Left renal pelvis (tissue), 4 donors: ENCODE measurements at regions not wholly inside any gene's neighbourhood (a gene's known extent, or its start where the extent isn't known, plus 50 kb on each side); places are given as distances from the start of the nearest gene placed in this dataset.

Experiments
- DNase-seq, 4 donors: peaks; one replicate each; pipeline ENCODE4 v3.0.0-alpha.2; 2013; ENCODE audit warnings: low read depth in 4 of 4, low spot score in 3 of 4

DNA sequence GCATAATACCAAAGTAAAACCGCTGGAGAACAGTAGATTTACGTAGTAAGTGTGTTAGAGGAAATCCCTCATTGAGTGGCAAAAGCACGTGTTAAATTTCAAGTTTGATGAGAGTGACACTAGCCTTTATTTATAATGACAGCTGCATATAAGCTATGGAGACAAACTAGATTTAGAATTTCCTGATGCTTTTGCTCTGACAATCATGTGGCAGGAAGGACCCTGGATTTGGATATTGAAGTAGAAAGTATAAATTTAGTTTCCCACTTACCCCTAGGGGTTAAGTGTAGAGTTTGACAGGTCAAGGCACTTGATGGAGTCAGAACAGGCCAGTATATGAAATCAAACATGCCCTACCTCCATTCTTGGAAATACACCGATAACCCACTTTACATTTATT, 983.1 kb downstream of the FLRT2 start:
- no peak for DNase-seq

GRCh38 chr14:86510491-86510890, 980.5 kb downstream of the FLRT2 start:
- DNase-seq: no peak

- DNase-seq: no peak
Observed at GRCh38 chr14:86505808-86506207, 975.9 kb downstream of the FLRT2 start.

- DNase-seq: no peak
Observed at GRCh38 chr14:86501611-86502010, 971.7 kb downstream of the FLRT2 start.

GRCh38 chr14:86491743-86492142, 961.8 kb downstream of the FLRT2 start:
- DNase-seq: no peak

DNA sequence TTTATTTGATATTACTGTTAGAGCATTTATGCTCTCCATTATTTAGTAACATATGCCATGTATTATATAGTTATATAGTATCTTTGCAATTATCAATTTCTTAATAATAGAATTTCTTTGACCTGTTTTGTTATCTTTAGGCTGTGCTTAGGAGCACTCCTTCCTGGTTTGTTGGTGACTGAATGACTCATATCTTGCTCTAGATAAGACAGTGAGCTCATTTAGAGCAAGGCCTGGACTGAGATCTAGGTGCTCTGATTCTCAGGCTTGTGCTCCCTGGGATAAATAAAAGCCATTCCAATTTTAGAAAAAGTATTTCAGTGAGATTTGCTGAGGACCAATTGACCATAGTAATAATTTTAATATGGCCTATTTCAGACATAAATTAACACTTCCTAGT, 951.2 kb downstream of the FLRT2 start:
- no peak for DNase-seq

GRCh38 chr14:86464341-86464740, 934.4 kb downstream of the FLRT2 start:
- no peak for DNase-seq

DNA sequence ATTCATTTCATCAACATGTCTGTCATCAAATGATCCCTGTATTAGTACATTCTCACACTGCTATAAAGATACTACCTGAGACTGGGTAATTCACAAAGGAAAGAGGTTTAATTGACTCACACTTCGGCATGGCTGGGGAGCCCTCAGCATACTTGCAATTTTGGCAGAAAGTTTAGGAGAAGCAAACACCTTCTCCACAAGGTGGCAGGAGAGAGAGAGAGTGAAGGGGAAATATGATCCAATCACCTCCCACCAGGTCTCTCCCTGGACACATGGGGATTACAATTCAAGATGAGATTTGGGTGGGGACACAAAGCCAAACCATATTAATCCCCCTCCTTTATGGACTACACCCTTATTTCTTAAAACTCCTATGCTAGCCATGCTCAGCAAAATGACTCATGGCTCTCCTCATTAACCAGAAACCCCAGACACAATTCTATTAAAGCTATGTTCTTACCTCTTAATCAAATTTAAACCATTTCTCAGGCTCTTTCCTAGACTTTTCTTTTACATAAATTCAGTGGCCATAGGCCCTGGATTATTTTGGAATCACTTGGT, 932.3 kb downstream of the FLRT2 start:
- DNase-seq: no peak

DNA sequence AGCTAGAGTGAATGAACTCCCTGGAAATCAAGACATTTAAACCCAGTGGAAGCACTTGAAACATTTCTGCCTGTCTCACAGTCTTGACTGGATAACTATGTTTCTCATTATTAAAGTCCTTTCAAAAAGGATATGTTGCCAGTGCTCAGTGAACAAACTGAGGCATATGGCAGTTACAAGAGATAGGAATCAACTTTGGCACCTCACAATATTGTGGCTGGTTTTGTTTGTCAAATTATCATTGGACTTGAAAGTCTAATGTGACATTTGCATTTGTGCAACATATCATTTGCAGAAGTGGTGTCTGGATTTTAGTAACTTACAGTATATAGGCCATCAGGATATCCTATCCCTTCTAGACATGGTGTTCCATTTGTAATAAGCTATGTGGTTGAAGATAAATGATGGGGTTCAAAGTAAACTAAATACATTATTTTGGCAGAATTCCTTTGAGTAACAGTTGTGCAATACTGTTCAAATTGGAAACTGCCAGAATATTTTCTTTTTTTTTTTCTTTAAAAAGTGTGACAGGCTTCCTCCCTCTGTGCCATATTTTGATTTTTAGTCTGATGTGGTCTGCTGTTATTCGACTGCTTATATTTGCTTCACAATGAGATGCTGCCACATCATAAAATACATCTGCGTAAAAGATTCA, 927.7 kb downstream of the FLRT2 start:
- DNase-seq: no peak

GRCh38 chr14:86450085-86450484, 920.1 kb downstream of the FLRT2 start:
- no peak for DNase-seq

DNA sequence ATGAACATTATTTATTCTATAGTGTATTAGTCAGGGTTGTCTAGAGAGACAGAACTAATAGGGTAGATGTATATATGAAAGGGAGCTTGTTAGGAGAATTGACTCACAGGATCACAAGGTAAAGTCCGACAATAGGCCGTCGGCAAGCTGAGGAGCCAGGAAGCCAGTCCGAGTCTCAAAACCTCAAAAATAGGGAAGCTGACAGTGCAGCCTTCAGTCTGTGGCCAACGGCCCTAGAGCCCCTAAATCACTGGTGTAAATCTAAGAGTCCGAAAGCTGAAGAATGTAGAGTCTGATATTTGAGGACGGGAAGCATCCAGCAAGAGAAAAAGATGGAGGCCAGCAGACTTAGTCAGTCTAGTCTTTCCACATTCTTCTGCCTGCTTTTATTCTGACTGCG, 912.2 kb downstream of the FLRT2 start:
- no peak for DNase-seq

DNA sequence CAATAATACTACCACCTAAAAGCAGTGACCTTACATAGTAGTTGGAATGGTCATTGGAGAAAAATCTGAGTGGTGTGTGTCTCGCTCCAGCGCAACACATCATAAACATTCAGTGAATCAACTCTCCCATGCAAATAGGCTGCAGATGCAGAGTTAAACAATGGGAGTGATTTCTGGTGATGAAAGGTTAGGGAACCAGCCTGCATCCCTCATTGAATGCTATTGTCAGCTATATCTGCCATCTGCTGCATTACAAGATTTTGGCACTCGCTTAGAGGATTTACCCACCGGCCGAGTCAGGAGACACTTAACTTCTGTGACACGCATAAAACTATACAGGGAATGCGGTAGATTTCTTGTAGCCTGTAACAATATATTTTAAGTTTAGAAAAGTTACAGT, 900.9 kb downstream of the FLRT2 start:
- peak in 2 of 4 donors; percentile 46 to 51 for DNase-seq

DNA sequence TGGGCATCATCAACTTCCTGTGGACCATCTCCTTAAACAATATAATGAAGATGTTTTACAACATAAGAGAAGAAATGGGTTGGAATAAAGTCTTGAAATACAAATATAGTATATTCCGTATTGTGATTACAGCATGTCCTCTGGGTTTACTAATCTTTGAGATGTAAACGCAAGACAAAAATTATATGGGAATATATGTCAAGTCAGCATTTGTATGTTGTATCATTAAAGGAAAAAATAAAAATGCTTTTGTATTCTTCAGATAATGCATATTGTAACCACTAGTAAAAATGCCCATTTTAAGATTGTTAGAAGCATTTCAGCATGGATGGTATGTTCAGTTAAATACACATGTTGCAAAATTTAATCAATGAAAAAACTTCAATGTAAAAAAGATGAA, 893.3 kb downstream of the FLRT2 start:
- DNase-seq: no peak

GRCh38 chr14:86420131-86420530, 890.2 kb downstream of the FLRT2 start:
- DNase-seq: no peak

GRCh38 chr14:86414146-86414545, 884.2 kb downstream of the FLRT2 start:
- no peak for DNase-seq

- no peak for DNase-seq
Observed at GRCh38 chr14:86404989-86405649, 875.2 kb downstream of the FLRT2 start.

- no peak for DNase-seq
Observed at GRCh38 chr14:86404425-86404824, 874.5 kb downstream of the FLRT2 start.

DNA sequence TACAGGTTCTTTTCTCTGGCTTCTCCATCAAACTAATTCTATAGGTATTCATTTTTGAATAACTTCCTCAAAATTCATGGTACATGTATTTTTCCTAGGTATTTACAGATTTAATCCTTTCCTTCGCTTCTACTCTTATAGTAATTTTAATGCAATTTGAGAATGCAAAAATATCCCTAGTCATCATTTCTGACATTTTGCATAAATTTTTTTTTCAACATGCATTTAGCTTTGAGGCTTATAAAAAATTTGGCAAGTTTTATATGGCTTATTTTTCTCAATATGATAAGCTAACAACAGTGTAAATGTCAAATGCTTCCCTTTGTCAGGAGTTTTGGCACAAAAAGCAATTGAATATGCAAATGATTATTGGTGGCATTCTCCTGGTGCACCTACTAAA, 872.6 kb downstream of the FLRT2 start:
- no peak for DNase-seq

- no peak for DNase-seq
Observed at GRCh38 chr14:86391085-86391484, 861.1 kb downstream of the FLRT2 start.

DNA sequence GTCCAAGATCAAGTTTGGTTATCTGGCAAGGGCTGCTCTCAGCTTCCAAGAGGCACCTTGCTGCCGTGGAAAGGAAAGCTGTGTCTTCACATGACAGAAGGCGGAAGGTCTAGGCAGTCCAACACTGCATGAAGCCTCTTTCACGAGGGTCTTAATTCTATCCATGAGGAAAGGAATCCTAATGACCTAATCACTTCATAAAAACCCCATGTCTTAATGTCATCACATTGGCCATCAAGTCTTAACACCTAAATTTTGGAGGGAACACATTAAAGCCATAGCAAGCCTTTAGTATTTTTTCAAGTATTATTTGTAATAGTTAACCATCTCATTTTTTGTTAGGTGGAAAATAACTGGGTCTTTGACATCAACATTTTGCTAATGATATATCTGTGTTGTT, 858.3 kb downstream of the FLRT2 start:
- no peak for DNase-seq

- DNase-seq: peak in 2 of 4 donors; percentile 7 to 8
Observed at GRCh38 chr14:86373886-86374285, 843.9 kb downstream of the FLRT2 start.

GRCh38 chr14:86372402-86372801, 842.5 kb downstream of the FLRT2 start:
- no peak for DNase-seq
